Inflammatory macrophage treated with lipopolysaccharide for 4 hours (primary cell): ENCODE measurements at regions not wholly inside any gene's neighbourhood (a gene's known extent, or its start where the extent isn't known, plus 50 kb on each side); places are given as distances from the start of the nearest gene placed in this dataset.
A peak's percentile ranks its signal among the peaks of the same experiment; 100 is the strongest.
"Not testable (repeated sequence)": the region's sequence is repeated elsewhere in the genome, so short reads cannot be mapped to it uniquely, and the experiment has no call there.

Source experiments
- DNase-seq: peaks from one replicate; pipeline ENCODE4 v3.0.0-alpha.2; 2020

- DNase-seq, result no peak
Measured at GRCh38 chr2:21194147-21194546, 70.4 kb downstream of the TDRD15 start.

- DNase-seq, result no peak
Measured at GRCh38 chr2:21194858-21195271, 71.1 kb downstream of the TDRD15 start.

GRCh38 chr2:21195326-21195725 is 71.6 kb downstream of the TDRD15 start:
- no peak for DNase-seq

GRCh38 chr2:21198637-21199036 is 74.9 kb downstream of the TDRD15 start:
- no peak for DNase-seq

GRCh38 chr2:21203976-21204375 is 80.2 kb downstream of the TDRD15 start:
- no peak for DNase-seq

- not testable (repeated sequence) for DNase-seq
Measured at GRCh38 chr2:21214085-21214484, 90.3 kb downstream of the TDRD15 start.

GRCh38 chr2:21217442-21217841 is 93.7 kb downstream of the TDRD15 start:
- no peak for DNase-seq

GRCh38 chr2:21220930-21221329 is 97.2 kb downstream of the TDRD15 start:
- DNase-seq, result peak; percentile 10

- DNase-seq, result no peak
Measured at GRCh38 chr2:21223618-21224017, 99.8 kb downstream of the TDRD15 start.

GRCh38 chr2:21228041-21228895 is 104.5 kb downstream of the TDRD15 start:
- no peak for DNase-seq

- DNase-seq, result no peak
Measured at GRCh38 chr2:21229302-21229701, 105.5 kb downstream of the TDRD15 start.

GRCh38 chr2:21230140-21230539 is 106.4 kb downstream of the TDRD15 start:
- no peak for DNase-seq

- peak; percentile 61 for DNase-seq
Measured at GRCh38 chr2:21231985-21232384, 108.2 kb downstream of the TDRD15 start.

GRCh38 chr2:21233194-21233593 is 109.4 kb downstream of the TDRD15 start:
- peak; percentile 56 for DNase-seq

- peak; percentile 82 for DNase-seq
Measured at GRCh38 chr2:21234001-21234400, 110.2 kb downstream of the TDRD15 start.

GRCh38 chr2:21234464-21235120 is 110.8 kb downstream of the TDRD15 start:
- no peak for DNase-seq

- DNase-seq, result not testable (repeated sequence)
Measured at GRCh38 chr2:21239749-21240148, 116.0 kb downstream of the TDRD15 start.

- peak; percentile 45 for DNase-seq
Measured at GRCh38 chr2:21244161-21244560, 120.4 kb downstream of the TDRD15 start.

- no peak for DNase-seq
Measured at GRCh38 chr2:21245565-21245964, 121.8 kb downstream of the TDRD15 start.

- no peak for DNase-seq
Measured at GRCh38 chr2:21249367-21249766, 125.6 kb downstream of the TDRD15 start.

- peak; percentile 27 for DNase-seq
Measured at GRCh38 chr2:21250673-21251072, 126.9 kb downstream of the TDRD15 start.

GRCh38 chr2:21251216-21251980 is 127.6 kb downstream of the TDRD15 start:
- DNase-seq, result peak; percentile 52

GRCh38 chr2:21253311-21254027 is 129.7 kb downstream of the TDRD15 start:
- DNase-seq, result no peak
